GM12878 (cell line): ENCODE measurements at regions not wholly inside any gene's neighbourhood (a gene's known extent, or its start where the extent isn't known, plus 50 kb on each side); places are given as distances from the start of the nearest gene placed in this dataset.

ENCODE experiments used
- EZH2 ChIP-seq: IDR thresholded peaks from 2 replicates; pipeline ENCODE4 v1.6.1; 2012; ENCODE audit warnings: low read depth, mild to moderate bottlenecking, control low read depth, inconsistent platforms, low read length, borderline replicate concordance; ENCODE audit not compliant: control insufficient read depth
- GABPA ChIP-seq: IDR thresholded peaks from 2 replicates; pipeline ENCODE4 v1.6.1; 2014; ENCODE audit warnings: antibody characterized with exemption, low read depth, mild to moderate bottlenecking, inconsistent platforms
- HSF1 ChIP-seq: fragments of 150-350 bp; IDR thresholded peaks from 2 replicates; pipeline ENCODE4 v1.6.1; 2014; ENCODE audit warnings: mild to moderate bottlenecking, low read depth, low read length
- KAT2A ChIP-seq: conservative IDR thresholded peaks from 2 replicates; pipeline ENCODE4 v1.6.1; 2011; ENCODE audit warnings: low read depth, low read length; ENCODE audit not compliant: control insufficient read depth
- MEF2B ChIP-seq: fragments of 450-650 bp; IDR thresholded peaks from 2 replicates; pipeline ENCODE4 v1.6.1; 2018; ENCODE audit warnings: mild to moderate bottlenecking, moderate library complexity; ENCODE audit not compliant: partially characterized antibody, poor library complexity, severe bottlenecking
- MLLT1 ChIP-seq: fragments of 450-650 bp; IDR thresholded peaks from 2 replicates; pipeline ENCODE4 v1.6.1; 2016; ENCODE audit warnings: mild to moderate bottlenecking
- MYB ChIP-seq: fragments of 150-350 bp; IDR thresholded peaks from 2 replicates; pipeline ENCODE4 v1.6.1; 2014; ENCODE audit warnings: mild to moderate bottlenecking, low read depth, low read length, borderline replicate concordance
- SMC3 ChIP-seq: IDR thresholded peaks from 2 replicates; pipeline ENCODE4 v1.6.1; 2011; ENCODE audit warnings: low read length, improper control_type of control experiment, borderline replicate concordance
- SP1 ChIP-seq: IDR thresholded peaks from one replicate; pipeline ENCODE4 v1.6.1; 2011; ENCODE audit warnings: low read depth, low read length
- SPI1 ChIP-seq: IDR thresholded peaks from 2 replicates; pipeline ENCODE4 v1.6.1; 2011; ENCODE audit warnings: low read depth, mild to moderate bottlenecking, low read length, moderate library complexity, borderline replicate concordance; ENCODE audit not compliant: insufficient read depth
- STAT3 ChIP-seq: IDR thresholded peaks from 2 replicates; pipeline ENCODE4 v1.6.1; 2011; ENCODE audit warnings: low read depth, low read length, improper control_type of control experiment
- SUZ12 ChIP-seq: fragments of 200-600 bp; sonication (generic); IDR thresholded peaks from one replicate; pipeline ENCODE4 v1.6.1; 2018; ENCODE audit warnings: antibody characterized with exemption, mild to moderate bottlenecking; ENCODE audit not compliant: unreplicated experiment
- TCF7 ChIP-seq: IDR thresholded peaks from 2 replicates; pipeline ENCODE4 v1.6.1; 2014; ENCODE audit warnings: antibody characterized with exemption, borderline replicate concordance
- WRNIP1 ChIP-seq: IDR thresholded peaks from 2 replicates; pipeline ENCODE4 v1.6.1; 2011; ENCODE audit warnings: low read depth, low read length, improper control_type of control experiment, borderline replicate concordance
- ZSCAN29 ChIP-seq: fragments of 450-650 bp; IDR thresholded peaks from 2 replicates; pipeline ENCODE4 v1.6.1; 2017; ENCODE audit warnings: mild to moderate bottlenecking, moderate library complexity

DNA sequence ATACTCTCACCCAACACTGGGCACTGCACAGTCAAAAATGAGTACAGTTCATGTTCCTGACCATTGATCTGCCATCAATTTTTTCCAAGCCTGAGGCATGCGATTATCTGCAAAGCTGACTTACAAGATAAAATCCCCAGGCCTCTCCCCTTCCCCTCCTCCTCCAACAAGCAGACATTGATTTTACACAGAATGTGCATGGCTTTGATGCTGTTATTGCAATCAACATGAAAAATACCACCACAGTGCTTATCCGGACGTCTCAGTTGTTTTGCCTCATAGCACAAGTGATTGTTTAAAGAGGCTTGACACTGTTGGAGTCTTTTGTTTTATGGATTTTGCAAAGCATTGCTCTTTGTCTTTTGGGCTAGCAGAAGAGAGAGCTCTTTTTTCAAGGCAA, 163.8 kb downstream of the TOX3 start (continued):
- no peak for TF ChIP-seq WRNIP1
- no peak for TF ChIP-seq ZSCAN29
- TF ChIP-seq EZH2 = no peak
- no peak for TF ChIP-seq GABPA
- no peak for TF ChIP-seq SP1
- TF ChIP-seq TCF7 = no peak
- no peak for TF ChIP-seq KAT2A
- TF ChIP-seq SPI1 = no peak
- TF ChIP-seq SUZ12 = no peak
- no peak for TF ChIP-seq MLLT1
- TF ChIP-seq STAT3 = no peak
- TF ChIP-seq MYB = no peak
- TF ChIP-seq HSF1 = no peak
- no peak for TF ChIP-seq SMC3
- no peak for TF ChIP-seq MEF2B
